ENCODE measurements at regions not wholly inside any gene's neighbourhood (a gene's known extent, or its start where the extent isn't known, plus 50 kb on each side); places are given as distances from the start of the nearest gene placed in this dataset.
"Not testable (repeated sequence)": the region's sequence is repeated elsewhere in the genome, so short reads cannot be mapped to it uniquely, and the experiment has no call there.

DNA sequence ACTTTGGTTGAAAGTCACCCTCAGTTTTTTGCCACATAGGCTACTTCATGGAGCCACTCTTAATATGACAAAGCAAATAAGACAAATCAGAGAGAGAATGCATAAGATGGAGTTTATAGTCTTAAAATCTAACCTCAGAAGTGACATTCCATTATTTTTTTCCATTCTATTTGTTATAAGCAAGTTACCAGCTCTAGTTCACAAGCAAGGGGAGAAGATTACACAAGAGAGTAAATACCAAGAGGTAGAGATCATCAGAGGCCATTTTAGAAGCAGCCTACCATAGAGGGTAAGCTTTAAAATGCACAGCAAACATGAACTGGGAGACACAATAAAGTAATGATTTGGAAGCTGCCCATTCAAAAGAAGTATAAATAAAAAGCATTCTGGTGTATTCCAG lies 651.3 kb upstream of the MEF2C start:
- peak; percentile 58 for DNase-seq

DNA sequence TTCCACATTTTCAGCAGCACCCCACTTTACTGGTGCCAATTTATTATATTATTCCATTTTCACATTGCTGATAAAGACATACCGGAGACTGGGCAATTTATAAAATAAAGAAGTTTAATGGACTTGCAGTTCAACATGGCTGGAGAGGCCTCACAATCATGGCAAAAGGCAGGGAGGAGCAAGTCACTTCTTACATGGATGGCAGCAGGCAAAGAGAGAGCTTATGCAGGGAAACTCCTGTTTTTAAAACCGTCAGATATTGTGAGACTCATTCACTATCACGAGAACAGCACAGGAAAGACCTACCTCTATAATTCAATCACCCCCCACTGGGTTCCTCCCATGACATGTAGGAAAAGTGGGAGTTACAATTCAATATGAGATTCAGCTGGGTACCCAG lies 641.8 kb upstream of the MEF2C start:
- DNase-seq = no peak

DNA sequence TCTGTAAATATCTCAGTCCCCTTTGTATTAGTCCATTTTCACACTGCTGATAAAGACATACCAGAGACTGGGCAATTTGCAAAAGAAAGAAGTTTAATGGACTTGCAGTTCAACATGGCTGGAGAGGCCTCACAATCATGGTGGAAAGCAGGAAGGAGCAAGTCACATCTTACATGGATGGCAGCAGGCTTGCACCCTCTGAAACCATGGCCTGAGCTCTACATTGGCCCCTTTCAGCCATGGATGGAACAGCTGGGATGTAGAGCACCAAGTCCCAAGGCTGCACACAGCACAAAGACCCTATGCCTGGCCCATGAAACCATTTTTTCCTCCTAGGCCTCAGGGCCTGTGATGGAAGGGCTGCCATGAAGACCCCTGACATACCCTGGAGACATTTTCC lies 640.9 kb upstream of the MEF2C start:
- DNase-seq = not testable (repeated sequence)

DNA sequence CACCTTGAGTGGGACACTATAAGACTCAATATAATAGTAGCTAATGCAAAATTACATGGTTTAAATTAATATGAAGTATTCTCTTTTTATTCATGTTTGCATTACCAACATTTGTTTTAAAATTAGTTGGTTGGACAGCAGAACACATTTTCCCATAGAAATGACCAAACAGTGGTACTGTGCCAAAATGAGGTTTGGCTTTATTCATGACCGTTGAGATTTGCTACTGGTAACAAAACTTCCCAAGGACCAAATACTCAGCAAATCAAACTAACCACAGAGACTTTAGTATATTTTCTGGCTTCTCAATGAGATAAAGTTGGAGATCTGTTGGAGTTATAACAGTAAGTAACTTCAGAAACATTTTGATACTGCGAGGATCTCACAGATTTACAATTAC lies 637.8 kb upstream of the MEF2C start:
- DNase-seq = no peak

DNA sequence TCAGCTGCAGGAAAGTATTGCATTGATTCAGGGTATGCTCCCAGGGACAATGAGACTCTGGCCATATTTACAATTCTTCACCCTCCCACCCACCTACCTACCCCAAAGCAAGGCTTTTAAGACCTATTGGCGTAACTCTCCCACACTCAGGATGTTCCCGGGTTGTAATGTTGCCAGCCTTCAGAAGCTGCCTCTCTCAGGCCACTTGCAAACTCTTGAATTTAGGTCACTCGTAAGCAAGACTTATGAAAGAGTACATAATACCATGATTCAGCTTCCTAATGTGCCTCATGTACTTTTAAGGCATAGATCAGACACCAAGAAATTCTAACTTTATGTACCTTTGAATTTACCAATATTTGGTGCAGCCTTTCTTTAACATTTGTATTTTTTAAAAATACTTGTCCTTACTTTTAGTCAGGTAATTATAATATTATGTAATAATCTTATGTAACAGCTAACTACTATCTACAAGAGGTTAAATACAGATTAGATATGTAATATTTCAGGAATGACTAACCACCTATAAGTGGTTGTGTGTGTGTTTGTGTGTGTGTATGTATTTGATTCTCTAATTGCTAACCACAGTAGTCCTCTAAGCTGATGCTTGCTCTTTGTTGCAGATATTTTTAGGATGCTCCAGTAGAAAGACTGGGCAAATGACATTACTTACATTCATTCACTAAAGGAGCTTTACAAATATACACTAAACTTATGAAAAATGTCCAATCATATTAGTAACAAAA lies 630.5 kb upstream of the MEF2C start:
- no peak for DNase-seq

DNA sequence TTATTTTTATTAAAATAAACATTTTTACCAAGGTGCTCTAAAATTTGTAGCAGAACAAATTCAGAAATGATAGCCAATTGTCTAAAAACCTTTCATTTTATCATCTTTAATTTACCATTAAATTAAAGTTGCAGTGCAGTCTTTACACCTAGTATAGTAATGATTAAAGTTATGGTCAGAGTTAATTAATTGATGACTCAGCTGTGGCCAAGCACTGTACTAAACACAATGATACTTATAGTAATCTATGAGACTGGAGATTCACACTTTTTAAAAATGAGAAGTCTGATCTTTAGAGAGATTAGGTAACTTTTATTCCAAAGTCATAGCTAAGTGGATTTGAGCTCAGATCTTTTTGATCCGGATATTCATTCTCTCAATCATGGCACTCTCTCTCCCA lies 621.1 kb upstream of the MEF2C start:
- DNase-seq = no peak

DNA sequence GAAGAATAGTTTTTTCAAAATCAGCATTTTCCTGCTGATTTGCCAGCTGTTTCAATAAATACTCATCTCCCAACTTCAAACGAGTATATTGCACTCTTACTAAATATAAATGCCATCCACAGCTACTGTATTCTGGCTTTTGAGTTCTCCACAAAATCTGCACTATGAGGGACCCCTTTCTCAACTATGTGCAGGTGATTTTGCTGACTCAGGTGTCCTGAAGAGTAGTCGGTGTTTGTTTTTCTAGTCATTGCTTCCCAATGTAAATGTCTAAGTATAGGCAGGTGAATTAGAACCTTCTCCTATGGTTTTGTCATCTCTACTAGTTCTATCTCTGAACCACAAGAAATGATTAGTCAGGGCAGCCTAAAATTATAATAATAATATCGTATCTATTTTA lies 616.8 kb upstream of the MEF2C start:
- DNase-seq = no peak

DNA sequence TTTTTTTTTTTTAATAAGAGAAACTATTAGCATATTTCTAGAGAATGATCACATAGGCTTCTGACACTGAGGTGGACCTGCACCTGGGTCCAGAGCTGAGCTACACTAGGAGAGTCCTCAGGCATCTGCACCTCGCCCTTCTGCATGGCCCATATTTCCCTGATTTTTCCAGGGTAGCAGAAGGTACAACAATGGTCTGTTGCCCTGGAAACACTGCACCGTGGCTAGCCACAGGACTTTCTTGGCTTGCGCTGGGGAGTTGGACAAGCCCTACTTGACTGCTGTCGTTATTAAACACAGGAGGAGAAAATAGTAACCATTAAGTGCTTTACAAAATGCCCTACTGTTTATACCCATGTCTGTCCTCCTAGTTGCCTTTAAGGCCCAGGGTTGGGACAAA lies 615.7 kb upstream of the MEF2C start:
- DNase-seq = no peak

DNA sequence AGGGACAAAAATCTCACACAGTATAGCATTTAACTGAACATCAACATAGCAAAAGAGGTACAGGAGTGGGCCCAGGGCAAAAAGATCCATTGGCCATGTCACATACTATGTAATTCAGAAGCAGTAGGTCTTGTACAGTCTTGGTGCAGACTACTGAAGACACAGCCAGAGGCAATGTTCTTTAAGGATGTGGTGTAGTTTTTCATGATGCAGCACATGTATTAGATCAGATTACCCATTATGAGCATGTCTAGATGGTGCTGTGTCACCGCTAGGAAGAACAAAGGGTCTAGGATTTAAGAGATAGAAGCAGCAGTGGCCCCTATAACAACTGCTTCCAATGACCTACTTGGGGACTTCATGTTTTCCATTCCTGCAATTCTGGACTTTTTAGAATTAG lies 610.4 kb upstream of the MEF2C start:
- DNase-seq = no peak

DNA sequence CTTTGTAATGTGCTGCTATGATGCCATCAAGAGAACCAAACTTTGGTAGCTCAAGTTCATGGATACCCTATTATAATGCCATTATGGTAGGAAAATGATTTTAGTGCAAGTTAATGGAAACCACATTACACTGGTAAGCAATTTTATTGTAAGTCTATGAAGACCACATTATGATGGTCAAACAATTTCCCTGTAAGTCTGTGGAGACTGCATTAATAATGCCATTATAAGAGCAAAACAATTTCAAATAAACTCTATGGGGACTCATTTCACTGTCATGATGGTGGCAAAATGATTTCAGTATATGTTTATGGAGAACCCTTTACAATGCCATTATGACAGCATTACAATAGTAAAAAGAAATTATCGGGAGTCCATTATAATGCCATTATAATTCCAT lies 602.0 kb upstream of the MEF2C start:
- no peak for DNase-seq

DNA sequence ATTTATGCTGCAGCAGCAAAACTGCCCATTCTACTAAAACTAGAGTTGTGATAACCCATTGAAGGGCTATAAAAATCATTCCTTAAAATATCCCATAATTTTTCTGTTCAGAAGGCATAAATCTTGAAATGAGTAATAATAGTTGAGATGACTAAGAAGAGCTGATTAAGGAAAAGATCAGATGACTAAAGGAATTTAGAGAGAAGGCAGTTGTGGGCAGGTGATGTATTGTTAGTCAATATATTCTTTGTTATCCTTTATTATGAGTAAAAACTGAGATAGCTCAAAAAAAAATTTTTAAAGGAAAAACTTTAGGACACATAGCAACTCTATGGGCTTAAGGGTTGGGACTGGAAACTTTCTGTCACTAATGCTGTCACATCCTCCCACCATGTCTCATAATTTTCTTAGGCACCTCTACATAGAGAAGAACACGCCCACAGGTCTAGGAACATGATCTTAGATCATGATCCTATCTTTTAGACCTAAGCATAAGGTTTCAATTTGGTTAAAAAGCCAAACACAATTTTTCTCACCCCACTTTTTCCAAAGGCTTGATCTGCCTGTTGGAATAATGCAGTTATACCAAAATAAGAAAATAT lies 597.5 kb upstream of the MEF2C start:
- DNase-seq = no peak

DNA sequence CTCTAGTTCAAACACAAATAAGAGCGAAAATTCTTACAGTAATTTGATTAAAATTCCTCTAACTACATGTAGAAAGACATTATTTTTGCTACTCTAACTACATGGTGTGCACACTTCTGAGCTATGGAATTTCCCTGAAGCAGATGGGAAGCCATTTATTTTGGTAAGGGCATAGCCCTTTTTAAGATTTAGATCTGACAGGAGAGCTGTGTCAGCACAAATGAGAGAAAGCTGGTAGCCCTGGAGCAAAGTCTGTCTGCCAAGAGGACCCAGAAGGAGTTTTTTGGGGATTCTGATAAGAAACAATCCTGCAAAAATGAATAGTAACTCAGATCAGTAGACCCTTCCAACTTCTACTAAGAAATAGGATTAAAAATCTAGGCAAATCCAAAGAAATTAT lies 595.9 kb upstream of the MEF2C start:
- DNase-seq = no peak

DNA sequence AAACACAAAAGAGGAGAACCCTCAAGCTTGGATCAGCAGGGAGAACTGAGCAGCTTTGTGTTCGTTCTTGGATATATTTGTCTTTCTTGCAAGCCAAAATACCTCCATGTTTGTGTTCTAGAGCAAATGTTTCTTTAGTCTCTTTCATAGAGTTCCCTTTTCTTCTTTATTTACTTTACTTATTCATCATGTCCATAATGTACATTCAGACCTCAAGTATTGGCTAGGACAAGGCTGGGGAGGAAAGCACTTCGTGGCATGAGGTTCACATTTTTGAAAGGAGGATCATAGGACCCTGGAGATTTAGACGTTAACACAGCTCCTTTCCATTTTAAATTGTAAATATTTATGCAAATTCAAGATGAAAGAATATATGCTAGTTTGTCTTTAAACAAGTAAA lies 590.2 kb upstream of the MEF2C start:
- peak; percentile 59 for DNase-seq

DNA sequence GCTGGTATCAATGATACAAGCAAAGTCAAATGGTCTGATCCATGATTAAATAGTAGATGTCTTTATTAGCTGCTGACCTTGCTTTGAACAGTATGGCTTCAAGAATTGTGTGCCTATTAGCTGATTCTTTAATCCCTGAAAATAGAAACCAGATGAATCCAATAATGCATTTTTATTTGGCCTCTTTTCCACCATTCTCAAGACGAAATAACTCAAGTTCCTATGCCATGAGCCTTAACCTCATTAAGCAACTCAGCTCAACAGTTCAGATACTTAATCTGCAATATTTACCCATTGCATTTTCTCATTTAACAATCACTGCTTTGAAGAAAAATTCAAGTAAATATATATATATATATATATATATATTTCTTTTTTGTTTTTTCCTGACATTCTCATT lies 588.6 kb upstream of the MEF2C start:
- DNase-seq = peak; percentile 87

DNA sequence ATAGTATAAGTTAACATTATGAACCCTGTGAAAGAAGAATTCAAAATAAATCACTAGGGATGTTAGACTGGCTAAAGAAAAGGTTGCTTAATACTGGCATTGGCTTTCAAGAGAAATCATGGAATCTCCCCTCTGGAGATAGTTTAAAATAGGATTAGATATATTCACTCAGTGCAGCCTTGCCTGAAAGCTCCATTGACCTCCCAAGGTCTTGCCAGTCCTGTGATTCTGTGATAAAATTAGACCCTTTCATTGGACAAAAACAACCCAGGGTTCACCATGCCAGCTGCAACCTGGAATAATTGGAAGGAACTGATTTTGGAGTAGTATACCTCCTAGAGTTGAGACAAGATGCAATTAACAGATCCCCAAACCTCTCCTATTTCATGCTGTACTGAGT lies 588.1 kb upstream of the MEF2C start:
- no peak for DNase-seq

DNA sequence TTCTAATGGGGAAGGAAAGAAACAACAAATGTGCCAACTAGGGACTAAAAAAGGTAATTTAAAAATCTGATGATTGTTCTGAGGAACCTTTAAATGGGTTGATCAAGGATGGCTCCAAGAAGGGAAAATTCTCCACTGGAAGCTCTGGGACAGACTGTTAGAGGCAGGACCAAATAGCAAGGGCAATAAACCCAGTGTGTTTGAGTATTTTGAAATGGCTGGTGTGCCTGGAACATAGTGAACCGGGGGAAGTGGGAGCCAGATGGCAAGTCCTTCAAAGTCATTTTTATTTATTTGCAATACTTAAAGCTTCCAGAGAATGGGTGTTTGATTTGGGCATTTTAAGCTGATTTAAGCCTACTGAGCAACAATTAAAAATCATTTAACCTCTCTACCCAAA lies 587.7 kb upstream of the MEF2C start:
- DNase-seq = no peak

DNA sequence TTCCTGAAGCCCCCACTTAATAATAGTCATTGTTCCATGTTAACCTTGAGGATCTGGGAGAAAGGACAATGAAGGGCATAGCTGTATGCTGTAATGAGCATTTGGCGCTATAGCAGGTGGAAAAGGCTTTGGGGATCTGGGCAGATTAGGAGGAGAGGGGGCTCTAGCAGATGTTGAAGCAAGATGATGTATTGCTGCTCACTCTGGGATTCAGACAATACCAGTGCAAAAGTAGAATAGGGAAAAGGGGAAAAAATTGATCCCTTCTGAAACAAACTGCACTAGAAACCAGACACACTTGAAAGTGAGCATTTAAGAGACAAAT lies 575.3 kb upstream of the MEF2C start:
- DNase-seq = no peak

DNA sequence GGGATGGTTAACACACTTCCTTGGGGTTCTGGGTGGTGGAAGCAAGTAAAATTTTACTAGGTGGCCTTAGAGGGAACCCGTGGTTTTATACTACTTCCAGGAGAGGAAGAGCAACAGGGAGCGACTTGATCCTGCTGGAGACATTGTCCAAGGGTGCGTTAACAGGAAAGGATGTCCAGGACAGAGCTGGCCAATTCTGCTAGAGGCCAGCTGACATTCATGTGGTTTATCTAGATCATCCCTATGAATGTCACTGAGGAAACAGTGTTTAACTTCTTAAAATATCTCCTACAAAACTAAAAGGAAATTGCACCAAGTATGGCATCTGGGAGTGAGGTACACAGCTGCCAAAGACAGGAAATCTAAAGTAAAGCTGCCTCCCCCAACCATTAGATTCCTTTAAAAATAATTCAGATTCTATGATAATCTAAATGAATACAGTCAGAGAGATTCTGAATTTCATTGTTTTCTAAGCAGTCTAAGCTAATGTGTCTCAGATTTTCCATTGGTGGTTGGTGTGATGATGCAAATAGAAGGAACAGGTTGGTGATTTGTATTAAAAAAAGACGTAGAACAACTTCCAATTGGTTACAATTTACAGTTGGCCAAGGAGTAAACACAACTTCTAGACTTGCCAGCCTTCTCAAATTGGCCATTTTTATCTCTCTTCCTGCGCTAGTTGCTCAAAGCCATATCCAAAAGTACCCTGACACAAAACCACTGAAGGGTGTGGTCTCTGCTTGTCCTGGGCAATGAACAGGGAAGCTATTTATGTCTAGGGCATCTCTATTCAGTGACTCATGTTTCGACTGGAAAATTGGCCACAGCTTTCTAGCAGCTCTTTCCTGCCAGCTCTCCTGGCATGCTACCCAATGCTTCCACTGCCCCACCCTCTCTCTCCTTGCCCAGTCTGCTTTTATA lies 574.7 kb upstream of the MEF2C start:
- DNase-seq = peak; percentile 41

DNA sequence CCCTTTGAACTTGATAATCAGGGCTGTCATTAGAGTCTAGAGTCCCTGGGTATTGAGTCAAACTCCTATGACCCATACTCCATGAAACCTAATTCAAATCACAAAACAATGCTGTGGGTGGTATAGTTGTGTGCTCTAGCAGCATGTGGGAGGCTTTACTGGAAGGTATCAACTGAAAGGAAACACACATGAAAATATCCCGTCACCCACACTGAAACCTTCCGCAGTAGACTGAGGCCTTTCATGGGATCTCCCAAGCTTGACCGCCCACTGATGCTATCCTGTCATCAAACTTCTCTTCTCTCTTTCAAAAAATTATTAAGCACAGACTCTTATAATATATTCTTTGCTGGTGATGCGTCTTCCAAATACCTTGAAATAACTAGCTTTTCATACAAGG lies 569.1 kb upstream of the MEF2C start:
- DNase-seq = no peak

DNA sequence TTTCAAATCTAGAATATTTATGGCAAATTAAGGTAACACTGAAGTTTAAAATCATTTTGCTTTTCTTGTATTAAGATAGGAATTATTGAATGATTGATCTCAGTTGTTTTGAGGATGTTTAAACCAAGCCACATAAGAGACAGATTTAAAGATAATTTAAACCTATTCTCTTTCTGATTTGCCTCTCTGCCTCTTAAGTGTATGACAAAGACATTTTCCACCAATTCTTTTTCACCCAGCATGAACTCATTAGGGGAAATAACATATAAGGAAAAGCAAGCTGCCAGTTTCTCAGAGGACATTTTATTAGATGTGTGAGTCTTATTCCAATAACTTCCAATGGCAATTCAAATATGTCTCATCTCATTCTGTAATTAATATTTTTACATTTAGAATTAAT lies 568.3 kb upstream of the MEF2C start:
- no peak for DNase-seq

DNA sequence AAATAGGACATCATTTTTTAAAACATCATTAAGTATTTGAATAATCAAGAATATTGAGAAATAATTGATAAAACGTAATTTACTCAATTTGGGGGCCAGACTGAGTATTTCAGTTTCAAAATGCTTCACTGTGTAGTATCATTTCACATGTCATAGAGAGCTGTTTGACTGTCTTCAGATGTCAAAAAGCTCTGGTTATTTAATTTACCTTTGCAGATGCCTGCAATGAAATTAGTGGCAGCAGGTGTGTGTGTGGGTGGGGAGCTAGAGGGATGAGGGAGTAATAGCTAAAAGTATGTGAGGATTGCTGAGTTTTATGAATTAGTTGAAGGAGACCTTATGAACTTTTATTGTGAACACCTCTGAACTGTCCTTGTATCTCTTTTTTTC lies 567.2 kb upstream of the MEF2C start:
- no peak for DNase-seq

DNA sequence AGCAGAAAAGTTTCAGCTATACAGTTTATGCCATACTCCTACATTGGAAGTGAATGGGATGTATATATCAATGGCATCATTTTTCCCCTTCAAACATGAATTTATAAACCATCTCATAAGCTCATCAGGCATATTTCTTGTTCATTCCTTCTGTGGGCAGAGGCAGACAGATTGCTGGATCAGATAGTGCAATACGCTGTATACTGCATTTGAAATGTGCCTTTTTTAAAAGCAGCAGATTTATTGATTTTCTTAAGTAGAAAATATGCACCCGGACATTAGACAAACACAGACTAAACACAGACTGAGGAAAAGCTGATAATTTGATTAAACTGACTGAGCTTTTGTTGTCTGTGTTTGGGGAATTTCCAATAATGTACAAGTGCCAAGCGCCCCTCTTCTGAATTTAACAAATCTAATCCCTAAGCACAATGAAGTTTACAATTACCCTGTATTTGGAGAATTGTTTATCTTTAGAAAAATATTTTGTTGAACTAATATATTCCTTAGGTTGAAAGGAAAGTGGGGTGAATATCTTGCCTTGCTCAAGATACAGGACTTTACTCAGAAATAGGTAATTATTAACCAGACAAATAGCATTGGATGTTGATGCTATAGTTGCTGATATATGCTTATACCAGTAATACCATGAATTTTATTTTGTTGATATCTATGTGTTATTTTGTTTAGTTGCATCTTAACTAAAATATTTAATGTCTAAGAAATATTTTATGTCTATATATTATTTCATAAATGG lies 566.6 kb upstream of the MEF2C start:
- no peak for DNase-seq

DNA sequence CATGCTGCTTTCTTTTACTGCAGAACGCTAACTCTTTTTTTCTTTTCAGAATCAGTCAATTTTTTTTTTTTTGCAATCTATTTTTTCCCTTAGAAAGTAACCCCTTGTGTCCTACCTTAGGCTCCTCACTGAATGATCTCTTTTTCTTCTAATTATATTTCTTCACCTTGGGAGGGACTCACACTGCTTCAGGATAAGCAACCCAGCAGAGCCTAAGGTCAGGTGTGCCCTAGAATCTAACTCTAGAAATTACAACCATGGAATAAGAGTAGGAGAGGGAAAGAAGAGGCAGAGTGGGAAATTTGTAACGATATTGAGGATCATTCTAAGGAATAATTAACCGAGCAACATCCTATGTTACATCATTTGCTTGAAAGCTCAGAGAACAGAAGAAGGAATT lies 564.0 kb upstream of the MEF2C start:
- no peak for DNase-seq
